A204.1 (cell line): ENCODE measurements at regions not wholly inside any gene's neighbourhood (a gene's known extent, or its start where the extent isn't known, plus 50 kb on each side); places are given as distances from the start of the nearest gene placed in this dataset.

ENCODE experiments used
- FAIRE-seq: peaks from 2 replicates; lab custom pipeline; 2012; peaks lifted over from hg19 to GRCh38; lab: Jason Lieb, UNC

DNA sequence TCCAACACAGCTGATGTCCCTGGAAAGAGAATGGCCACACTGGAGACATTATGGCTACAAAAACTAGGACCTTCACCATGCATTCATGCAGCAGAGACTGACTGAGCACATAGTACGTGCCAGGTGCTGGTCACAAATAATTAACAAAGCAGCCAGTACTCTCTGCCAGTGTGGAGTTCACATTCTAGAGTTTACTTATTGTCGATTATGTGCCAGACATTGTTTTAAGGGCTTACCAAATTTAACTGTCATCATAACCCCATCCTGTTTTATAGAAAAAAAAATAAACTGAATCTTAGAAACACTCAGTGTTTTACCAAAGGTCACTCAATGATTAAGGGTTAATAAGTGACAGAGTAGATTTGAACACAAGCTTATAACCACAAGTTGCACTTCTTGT is 143.3 kb downstream of the RRAGC start:
- no peak for FAIRE-seq

DNA sequence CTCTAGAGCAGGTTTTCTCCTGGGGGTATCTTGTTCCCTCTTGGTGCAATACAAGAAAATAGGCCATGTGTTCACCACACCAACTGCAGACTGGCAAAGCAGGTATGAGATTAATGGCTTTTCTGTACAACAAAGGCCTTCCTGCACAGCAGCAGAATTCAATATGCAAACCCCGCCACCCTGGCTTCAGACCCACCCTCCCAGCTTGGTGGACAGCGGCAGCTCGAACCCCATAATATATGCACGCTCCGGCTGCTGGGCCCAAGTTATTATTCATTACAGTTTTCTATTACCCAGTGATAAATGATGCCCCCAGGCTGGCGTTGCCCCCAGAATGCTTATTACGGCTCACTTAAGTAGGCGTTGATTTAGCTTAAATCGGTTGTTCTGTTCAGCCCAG is 144.2 kb downstream of the RRAGC start:
- no peak for FAIRE-seq

DNA sequence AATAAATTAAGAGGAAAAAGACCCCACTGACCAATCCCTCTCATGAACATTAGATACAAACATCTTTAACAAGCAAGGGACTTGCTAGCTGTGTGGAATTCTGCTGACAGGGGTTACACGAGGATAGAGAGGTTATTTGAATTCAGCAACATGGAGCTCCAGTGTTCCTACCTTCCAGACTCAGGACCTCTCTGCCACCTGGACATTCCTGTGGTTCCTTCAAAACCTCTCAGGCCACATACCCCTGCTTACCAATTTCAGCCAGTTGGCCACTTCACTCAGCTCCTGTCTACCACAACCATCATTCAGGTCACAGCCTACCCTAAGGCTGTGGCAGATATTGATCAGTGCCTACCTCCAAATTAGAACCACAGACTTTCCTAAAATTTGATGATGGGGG is 147.5 kb downstream of the RRAGC start:
- no peak for FAIRE-seq

DNA sequence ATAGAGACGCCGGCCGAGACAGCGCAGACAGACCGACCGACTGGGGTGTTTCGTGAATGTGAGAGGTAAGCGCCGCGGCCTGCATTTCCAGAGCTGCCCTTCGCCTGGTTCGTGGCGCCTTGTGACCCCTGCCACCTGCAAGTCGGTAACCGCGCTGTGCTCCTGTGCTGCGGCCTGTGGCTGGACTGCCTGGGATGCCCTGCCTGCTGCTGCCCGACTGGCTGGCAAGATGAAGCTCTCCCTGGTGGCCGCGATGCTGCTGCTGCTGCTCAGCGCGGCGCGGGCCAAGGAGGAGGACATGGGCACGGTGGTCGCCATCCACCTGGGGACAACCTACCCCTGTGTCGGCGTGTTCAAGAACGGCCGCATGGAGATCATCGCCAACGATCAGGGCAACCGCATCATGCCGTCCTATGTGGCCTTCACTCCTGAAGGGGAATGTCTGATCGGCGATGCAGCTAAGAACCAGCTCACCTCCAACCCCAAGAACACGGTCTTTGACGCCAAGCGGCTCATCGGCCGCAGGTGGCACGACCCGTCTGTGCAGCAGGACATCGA is 150.8 kb downstream of the RRAGC start:
- no peak for FAIRE-seq

DNA sequence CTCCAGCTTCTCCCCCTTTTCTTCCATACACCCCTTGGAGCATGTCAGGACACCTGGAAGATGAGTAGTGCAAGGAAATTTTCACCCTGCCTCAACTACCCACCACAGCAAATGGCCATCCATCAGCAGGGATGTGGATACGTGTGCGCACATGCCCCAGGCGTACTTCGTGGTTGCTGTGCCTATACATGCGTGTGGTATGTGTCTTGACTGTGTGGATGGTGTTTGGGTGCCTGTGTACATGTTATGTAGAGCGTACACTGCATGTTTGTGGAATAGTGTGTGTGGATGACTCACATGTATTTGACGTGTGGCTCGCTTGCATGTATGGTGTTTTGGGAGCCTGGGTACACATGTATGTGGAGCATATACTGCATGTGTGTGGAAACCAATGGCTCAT is 158.5 kb downstream of the RRAGC start:
- FAIRE-seq, result no peak

DNA sequence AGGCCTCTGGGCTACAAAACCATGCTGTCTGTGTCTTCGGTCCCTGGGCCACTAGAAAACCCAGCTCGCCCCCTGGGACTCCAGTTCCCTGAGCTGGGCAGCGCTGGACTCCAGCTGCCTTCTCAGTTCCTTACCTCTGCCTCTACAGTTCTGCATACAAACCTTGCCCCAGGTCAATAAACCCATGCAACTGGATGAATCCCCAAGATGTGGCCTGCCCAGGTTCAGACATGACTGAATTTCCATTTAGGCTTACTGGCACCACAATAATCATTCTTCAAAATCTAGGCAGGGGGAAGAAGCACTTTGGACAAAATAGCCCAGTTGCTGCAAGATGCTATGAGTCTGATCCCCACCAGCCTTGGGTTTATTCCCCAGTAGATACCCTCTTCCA is 159.5 kb downstream of the RRAGC start:
- no peak for FAIRE-seq

DNA sequence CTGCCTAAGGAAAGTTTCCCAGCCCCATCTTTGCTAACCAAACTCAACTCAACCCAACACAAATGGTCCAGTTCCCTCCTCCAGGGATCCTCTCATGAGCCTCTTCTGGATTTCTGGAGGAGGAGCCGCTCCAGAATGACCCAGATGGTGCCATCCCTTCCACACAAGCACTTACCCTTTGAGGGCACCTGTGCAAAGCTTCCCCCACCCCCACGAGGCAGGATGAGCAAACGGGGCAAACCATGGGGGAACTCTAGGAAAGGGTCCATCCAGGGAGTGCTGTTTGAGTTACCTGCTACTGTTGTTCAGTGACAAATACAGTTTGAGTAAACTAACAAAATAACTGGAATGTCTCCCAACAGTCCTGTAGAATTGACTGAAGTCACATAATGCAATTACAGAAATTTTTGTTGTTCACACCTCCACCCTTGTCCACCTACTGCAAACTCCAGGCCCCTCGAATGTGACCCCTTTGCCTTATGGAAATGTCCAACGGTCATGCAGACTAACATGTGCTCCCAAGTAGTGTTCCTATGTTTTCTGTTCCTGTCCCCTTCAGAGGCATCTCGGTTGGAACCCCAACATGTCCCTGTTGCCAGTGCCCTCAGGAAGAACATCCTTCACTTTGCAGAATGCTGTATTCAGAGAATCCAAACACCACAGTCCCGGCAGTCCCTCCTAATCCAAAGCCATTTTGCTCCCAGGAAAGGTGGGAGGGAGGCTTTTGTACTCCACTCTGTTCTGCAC is 160.1 kb downstream of the RRAGC start:
- no peak for FAIRE-seq

DNA sequence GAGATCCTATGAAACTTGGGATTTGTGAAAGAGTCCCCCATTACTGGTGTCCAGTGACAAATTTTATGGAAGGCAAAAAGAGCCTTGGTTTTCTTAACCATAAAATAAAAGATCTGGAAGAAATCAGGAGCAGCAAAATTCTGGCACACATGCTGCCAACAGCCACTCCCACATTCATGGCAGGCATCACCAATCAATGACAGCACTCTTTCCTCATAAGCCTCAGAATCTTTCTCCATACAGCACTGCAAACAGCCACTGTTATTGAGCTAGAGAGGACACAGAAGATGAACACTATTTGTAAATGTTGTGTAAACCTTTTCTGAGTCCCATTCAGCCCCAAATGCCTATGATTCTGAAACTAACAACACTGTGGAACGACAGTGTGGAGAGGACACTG is 162.2 kb downstream of the RRAGC start:
- FAIRE-seq, result no peak

DNA sequence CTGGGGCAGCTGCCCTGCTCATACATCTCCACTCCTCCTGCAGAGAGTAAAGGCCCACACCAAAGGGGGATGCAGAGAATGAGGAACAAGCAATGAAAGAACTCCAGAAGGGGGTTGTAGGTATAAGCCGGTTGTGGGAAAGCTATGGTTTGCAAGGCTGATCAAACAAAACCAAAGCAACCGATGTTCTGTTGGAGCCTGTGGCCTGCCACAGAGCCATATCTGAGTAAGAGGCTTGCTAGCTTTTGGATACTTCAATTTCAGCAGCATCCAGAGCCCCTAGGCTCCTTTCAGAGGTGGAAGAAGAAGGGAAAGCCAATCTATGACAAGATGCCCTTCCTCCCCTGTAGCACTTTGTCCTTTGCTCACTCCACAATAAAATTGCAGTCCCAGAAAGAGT is 163.2 kb downstream of the RRAGC start:
- FAIRE-seq, result no peak

DNA sequence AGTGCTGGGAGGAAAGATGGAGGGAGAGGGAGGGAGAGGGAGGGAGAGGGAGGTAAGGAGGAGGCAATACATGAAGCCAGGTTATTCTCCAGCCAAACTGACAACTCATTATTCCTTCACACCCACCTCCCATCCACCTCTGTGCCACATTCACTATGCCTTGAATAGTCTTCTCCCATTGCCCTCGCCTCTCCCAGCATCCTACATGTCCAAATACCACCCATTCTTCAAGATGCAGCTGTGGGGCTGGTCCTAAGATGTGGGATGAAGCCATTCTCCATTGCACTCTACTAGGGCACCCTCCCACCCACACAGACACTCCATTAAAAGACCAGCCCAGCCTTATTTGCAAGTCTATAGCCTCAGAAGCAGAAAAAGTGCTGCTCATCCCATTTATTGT is 165.8 kb downstream of the RRAGC start:
- FAIRE-seq, result no peak

DNA sequence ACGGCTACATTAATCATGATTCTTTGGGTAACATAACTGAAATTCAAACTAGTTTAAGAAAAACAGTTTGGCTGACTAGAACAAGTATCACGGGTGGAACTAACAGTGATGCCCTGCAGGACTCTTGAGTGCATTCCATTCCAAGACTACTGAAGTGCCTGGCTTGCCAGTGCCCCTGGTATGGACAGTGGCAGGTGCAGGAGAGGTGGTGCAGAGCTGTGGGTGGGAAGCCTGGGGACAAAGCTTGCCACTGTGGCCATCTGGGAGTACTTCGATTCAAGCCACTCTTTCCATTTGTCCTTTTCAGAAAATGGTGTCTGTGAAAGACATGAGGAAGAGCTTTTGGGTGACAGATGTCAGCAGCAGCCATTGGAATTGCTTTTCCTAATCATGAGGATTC is 166.5 kb downstream of the RRAGC start:
- no peak for FAIRE-seq

DNA sequence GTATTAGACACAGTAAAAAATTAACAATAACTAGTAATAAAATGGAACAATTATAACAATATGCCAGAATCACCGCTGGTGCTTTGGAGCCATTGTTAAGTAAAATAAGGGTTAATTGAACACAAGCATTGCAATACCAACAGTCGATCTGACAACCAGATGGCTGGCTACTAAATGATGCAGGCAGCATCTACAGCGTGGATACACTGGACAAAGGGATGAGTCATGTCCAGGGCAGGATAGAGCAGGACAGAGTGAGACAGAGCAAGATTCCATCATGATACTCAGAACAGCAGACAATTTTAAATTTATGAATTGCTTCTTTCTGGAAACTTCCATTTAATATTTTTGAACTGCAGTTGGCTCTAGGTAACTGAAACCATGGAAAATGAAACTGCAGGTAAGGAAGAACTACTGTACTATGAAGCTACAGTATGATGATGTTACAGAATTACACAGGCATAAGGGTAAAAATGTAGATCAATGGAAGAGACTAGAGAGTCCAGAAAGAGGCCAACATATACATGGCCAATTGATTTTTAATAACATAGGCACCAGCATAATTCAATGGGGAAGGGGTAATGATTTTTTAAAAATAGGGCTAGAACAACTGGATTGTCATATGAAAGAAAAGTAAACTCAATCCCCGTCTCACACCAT is 168.7 kb downstream of the RRAGC start:
- FAIRE-seq, result no peak

DNA sequence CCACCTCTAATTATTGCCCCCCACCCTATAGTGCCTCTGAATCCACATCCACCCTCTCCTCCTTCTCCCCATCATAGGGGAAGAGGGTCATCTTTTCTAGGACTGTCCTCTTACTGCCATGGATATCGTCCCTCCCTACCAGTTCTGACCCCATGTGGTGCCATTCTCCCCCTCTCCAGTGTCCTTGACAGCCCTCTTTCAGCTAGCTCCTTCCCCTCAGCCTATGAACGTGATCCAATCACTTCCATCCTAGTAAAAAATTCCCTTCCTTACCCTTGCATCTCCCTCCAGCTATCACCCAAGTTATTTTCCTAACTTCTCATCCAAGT is 172.7 kb downstream of the RRAGC start:
- FAIRE-seq, result no peak

DNA sequence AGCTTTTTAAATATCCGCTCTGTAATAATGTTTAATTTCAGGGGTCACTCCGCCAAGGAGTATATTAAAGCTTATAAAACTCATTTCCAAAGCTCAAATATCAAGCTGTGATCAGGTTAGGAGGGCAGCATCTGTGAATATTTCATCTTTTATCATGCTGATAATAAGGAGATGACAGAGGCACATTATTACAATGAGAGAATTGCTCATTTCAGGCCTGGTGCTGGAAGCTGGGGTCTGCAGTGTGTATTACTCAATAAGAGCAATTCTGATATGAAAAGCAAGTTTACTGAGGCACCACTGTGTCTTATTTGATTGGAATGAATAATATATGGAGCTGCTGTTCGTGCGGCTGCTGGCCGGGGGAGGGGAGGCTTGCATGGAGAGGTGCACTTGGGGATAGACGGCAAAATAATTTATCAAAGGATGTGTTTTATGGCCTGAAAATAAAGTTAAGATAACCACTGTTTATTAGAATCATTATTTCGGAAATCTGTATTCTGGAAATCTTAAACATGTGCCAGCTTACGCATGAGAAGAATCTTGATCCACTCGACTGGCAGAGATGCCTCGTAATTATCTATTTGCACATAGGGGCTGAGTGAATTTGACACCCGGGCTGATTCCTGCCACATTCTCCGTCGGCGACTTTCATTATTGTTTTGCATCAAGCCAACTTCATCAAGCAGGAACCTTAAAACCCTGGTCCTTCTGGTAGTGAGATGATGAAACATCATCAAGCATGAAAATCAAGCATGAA is 173.2 kb downstream of the RRAGC start:
- no peak for FAIRE-seq

DNA sequence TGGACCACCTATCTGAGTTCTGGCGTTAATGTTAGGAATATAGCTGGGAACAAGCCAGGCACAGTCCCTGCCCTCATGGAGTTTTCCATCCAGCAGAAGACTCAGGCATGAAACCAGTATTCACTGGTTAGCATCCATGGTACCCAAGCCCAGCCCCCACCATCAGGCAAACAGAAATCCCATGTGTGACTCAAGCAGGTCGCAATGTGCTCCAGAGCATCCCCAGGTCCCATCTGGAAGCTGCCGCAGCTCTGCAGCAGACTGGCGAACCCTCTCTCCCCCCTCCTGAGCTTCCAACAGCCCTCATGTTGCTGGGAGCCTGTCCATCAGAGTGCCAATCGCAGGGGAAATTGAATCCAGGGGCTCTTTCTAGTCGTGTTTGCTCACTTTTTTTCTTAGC is 174.2 kb downstream of the RRAGC start:
- no peak for FAIRE-seq

DNA sequence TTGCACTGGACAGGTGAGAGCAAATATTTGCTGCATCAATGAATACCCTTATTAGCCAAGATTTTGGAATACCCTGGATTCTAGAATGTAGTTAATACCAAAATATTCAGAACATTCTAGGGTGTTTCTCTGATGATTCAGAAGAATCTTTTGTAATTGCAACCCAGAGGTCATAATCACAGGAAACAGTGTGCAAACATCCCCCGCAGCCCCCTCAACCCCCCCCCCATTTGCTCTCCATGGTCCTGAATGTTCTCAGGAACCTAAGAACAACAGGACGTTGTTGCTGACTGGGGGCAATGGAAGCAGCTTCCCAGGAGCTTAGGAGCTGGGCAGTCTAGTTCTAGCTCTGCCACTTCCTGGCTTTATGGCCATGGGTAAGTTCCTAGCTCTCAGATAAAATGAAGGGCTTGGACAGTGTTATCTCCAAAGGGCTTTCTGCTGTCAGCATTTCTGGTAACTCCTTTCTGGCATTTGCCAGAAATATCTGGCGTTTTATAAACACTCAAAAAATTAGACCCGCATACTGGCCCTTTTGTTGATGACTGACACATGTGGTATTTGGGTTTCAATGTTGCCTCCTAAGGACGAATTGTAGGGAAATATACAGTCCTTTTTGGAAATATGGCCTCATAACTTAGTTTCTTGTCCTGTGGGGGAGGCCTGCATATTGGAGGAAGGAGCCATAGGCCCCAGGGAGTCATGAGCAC is 178.6 kb downstream of the RRAGC start:
- FAIRE-seq, result no peak

DNA sequence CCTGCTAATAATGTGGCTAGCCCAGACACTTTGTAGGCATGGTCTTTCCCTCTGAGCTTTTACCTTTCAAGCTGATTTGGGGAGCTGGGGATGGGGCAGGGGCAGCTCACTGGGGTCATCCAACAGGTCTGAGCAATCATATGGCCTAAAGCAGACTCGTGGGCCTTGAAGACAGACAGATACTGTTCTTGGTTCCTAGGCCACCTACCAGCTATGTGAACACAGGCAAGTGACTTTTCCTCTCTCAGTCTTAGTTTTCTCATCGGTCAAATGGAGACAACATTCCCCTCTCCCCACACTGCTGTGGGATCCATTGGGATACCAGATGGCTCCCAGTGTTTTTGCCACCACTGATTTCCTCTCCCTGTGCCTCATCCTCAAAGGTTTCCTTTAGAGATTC is 181.8 kb downstream of the RRAGC start:
- no peak for FAIRE-seq

DNA sequence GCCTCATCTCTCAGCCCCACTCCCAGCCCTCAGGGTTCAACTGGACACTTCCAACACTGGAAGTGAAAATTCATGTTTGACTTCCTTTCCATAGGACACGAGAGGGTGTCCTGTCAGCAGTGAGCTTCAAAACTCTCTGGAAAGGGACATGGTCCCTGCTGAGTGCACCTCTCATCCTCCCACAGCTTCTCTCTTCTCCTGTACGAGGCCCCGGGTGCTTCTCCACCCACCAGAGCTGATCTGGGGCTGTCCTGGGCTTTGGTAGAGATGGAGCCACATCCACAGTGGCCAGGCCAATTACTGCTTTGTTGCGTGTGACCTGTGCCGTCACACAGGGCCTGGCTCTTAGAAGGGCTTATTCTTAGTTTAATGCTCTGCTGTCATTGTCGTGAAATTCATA is 182.3 kb downstream of the RRAGC start:
- no peak for FAIRE-seq

DNA sequence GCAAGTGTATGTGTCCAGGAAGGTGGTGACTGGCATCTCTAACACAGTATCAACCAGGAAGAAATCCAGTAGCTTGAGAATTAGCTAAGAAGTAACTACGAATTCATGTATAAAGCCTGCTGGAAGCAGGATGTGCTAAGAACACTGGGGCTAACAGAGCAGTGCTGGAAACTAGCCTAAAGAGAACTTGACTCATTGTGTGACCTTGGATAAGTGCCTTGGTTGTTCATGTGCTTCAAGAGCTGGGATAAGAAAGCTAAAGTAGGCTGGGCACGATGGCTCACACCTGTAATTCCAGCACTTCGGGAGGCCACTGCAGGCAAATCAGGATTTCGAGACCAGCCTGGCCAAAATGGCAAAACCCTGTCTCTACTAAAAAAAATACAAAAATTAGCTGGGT is 186.9 kb downstream of the RRAGC start:
- no peak for FAIRE-seq

DNA sequence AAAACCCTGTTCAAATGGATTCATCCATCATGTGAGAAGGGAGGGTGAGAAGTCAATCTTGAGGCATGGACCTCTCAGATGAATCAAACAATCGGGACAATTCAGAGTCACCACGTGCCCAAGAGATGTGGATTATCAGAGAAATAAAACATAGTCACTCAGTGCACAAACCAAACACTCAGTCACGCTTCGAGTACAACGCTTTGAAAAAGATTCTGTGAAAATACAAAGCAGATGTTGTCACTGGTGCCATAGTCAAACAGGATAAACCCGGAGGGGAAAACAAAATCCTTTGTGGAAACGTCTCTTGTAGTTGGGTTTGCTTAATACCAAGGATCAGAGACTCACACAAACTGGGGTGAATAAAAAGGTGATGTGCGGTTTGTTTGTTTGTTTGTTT is 188.4 kb downstream of the RRAGC start:
- no peak for FAIRE-seq

DNA sequence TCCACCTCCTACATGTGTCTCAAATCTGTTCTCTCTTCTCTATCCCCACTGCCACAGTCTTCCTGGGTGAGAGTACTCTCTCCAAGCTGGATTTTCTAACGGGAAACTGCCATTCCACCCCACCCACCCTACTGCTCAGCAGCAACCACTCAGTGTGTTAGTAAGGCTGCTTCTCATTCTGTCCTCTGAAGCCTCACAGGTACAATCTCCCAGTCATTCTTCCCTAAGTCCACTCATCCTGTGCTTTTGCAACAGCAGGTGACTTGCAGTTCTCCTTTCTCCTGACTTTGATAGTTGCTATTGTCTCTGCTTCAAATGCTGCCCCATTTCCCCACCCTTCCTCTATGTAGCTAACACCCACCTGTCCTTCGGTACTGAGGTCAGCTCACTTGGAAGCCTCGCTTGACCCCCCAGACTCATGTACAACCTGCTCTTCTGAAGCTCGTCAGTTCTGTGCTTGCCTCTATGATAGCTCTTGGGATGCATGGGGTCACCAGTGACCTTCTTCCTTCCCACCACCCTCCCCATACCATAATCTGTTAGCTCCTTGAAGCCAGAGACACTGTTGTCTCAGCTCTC is 188.9 kb downstream of the RRAGC start:
- FAIRE-seq, result no peak

DNA sequence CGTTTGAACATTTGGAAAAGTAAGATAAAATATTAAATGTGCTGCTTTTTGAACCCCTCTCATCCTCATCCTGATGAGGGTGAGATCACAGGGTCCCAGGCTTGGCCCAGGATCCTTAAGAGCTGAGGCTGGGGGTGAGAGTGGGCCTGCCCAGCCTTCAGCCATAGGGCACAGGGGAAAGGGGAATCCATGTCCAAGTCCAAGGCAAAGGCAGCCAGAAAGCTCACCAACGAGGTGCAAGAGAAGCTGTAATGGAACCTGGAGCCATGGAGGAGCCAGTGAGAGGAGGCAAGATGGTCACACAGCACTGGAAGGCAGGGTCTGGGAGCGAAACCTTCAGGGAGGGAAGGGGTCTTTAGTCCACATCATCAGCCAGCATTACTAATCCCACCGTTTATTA is 191.9 kb downstream of the RRAGC start:
- FAIRE-seq, result no peak
